CD4-positive, alpha-beta T cell treated with Interleukin-15 for 1 hour (primary cell): ENCODE measurements at regions not wholly inside any gene's neighbourhood (a gene's known extent, or its start where the extent isn't known, plus 50 kb on each side); places are given as distances from the start of the nearest gene placed in this dataset.

Experiments
- DNase-seq: peaks from one replicate; pipeline ENCODE4 v3.0.0-alpha.2; 2020

- no peak for DNase-seq
These were observed 152.5 kb downstream of the FGF9 start for GRCh38 chr13:21823416-21823815.

- DNase-seq = no peak
These were observed 153.1 kb downstream of the FGF9 start for GRCh38 chr13:21823949-21824348.

GRCh38 chr13:21825186-21825585 lies 154.3 kb downstream of the FGF9 start:
- no peak for DNase-seq

- DNase-seq = no peak
These were observed 154.9 kb downstream of the FGF9 start for GRCh38 chr13:21825801-21826200.

- no peak for DNase-seq
These were observed 155.5 kb downstream of the FGF9 start for GRCh38 chr13:21826214-21827015.

- DNase-seq = no peak
These were observed 160.9 kb downstream of the FGF9 start for GRCh38 chr13:21831654-21832324.

GRCh38 chr13:21833921-21834320 lies 163.0 kb downstream of the FGF9 start:
- no peak for DNase-seq

- DNase-seq = no peak
These were observed 163.6 kb downstream of the FGF9 start for GRCh38 chr13:21834521-21834920.

GRCh38 chr13:21837288-21837687 lies 166.4 kb downstream of the FGF9 start:
- DNase-seq = no peak

GRCh38 chr13:21837841-21838551 lies 167.1 kb downstream of the FGF9 start:
- DNase-seq = no peak

- DNase-seq = no peak
These were observed 175.7 kb downstream of the FGF9 start for GRCh38 chr13:21846605-21847004.

GRCh38 chr13:21849323-21849722 lies 178.4 kb downstream of the FGF9 start:
- no peak for DNase-seq

GRCh38 chr13:21850013-21851006 lies 179.4 kb downstream of the FGF9 start:
- DNase-seq = no peak

GRCh38 chr13:21852043-21852442 lies 181.2 kb downstream of the FGF9 start:
- no peak for DNase-seq

- DNase-seq = no peak
These were observed 182.9 kb downstream of the FGF9 start for GRCh38 chr13:21853779-21854178.

- DNase-seq = no peak
These were observed 197.9 kb downstream of the FGF9 start for GRCh38 chr13:21868823-21869222.

GRCh38 chr13:21871382-21871781 lies 200.5 kb downstream of the FGF9 start:
- DNase-seq = no peak

- no peak for DNase-seq
These were observed 201.0 kb downstream of the FGF9 start for GRCh38 chr13:21871919-21872318.

GRCh38 chr13:21872795-21873194 lies 201.9 kb downstream of the FGF9 start:
- DNase-seq = no peak

- no peak for DNase-seq
These were observed 204.2 kb downstream of the FGF9 start for GRCh38 chr13:21875116-21875515.

GRCh38 chr13:21879263-21879914 lies 208.5 kb downstream of the FGF9 start:
- no peak for DNase-seq

GRCh38 chr13:21882766-21883165 lies 211.9 kb downstream of the FGF9 start:
- no peak for DNase-seq
